IPS-18a (cell line): ENCODE measurements at regions not wholly inside any gene's neighbourhood (a gene's known extent, or its start where the extent isn't known, plus 50 kb on each side); places are given as distances from the start of the nearest gene placed in this dataset.

Experiments
- H3K27ac ChIP-seq: one replicate; pipeline ENCODE4 v1.5.1; 2013; ENCODE audit warnings: low read length
- H3K27me3 ChIP-seq: one replicate; pipeline ENCODE4 v1.6.1; 2013; ENCODE audit warnings: mild to moderate bottlenecking, low read length; ENCODE audit not compliant: control insufficient read depth, insufficient read depth
- H3K36me3 ChIP-seq: one replicate; pipeline ENCODE4 v1.6.1; 2013; ENCODE audit warnings: low read depth, low read length; ENCODE audit not compliant: control insufficient read depth
- H3K4me1 ChIP-seq: one replicate; pipeline ENCODE4 v1.6.1; 2013; ENCODE audit warnings: low read depth, low read length; ENCODE audit not compliant: control insufficient read depth
- H3K4me3 ChIP-seq: one replicate; pipeline ENCODE4 v1.5.1; 2013; ENCODE audit warnings: low read length
- H3K9ac ChIP-seq: one replicate; pipeline ENCODE4 v1.6.1; 2013; ENCODE audit warnings: mild to moderate bottlenecking, low read length, moderate library complexity
- H3K9me3 ChIP-seq: one replicate; pipeline ENCODE4 v1.6.1; 2013; ENCODE audit warnings: low read depth, low read length; ENCODE audit not compliant: control insufficient read depth

DNA sequence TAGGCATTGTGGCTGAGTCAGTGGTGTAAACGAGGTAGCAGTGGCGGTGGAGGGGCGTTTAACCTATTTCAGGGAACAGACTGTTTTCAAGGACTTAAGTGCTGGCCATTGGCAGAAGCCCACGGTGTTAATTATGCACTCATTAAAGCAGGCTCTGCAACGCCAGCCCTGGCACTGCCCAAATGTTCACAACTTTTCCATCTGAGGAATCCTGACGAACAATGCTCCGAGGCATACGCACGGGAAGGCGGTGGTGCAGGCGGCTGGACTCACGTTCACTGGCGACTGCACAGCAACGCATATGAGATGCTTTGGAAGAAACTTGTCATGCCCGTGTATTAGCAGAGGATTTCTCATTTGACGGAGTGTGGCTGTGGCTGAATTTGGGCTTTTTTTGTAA, 70.6 kb upstream of the SLC24A4 start:
- H3K27ac ChIP-seq = no peak overlapping the region
- no peak overlapping the region for H3K4me3 ChIP-seq
- peaks cover 54% of the 10 kb centered on the region for H3K27me3 ChIP-seq
- no peaks in the 10 kb centered on the region for H3K36me3 ChIP-seq
- H3K9ac ChIP-seq = no peak overlapping the region
- peaks cover 19% of the 10 kb centered on the region for H3K4me1 ChIP-seq
- H3K9me3 ChIP-seq = no peaks in the 10 kb centered on the region

DNA sequence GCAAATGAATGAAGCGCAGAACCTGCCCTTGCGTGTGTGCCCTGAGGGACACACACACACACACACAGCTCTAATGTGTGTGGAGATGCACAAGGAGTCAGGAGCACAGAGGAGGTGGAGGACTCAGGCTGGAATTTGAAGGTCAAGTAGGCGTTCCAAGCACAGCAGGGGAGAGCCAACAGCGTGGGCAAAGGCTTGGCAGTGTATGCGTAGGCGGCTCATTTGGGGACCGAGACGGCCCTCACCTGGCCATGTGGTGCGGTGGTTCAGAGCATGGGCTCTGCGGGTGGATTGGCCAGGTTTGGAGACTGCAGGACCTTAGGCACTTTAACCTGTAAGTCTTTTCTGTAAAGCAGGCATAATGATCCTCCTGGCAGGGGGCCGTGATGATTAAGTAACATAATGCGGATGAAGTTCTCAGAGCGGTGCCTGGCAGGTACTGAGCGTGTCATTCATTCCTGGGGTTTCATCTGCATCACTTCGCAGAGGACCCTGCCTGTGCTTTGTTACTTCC, 69.5 kb upstream of the SLC24A4 start:
- Histone ChIP-seq H3K4me1 (peaks cover 19% of the 10 kb centered on the region), H3K27ac (no peak overlapping the region), H3K27me3 (peaks cover 54% of the 10 kb centered on the region), H3K9me3 (no peaks in the 10 kb centered on the region), H3K9ac (no peak overlapping the region), H3K36me3 (no peaks in the 10 kb centered on the region), H3K4me3 (peak overlapping the region; percentile 5)

DNA sequence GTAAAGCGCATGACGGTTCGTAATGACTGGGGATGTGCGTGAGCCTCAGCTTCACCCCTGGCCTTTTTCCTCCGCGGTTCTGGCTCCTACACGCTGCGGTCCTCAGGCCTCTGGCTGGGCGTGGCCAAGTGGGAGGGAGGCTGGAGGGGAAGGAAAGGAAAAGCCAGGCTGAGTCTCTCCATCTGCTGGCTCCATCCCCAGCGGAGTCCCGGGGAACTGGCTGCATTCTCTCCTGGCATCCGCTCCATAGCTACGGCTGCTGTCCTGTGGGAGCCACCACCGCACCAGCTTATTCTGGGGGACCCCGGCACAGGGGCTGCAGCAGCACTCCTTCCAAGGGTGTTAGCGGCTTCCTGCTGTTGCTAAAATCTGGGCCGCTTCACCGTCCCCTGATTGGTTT, 68.2 kb upstream of the SLC24A4 start:
- Histone ChIP-seq H3K4me1 (peaks cover 19% of the 10 kb centered on the region), H3K36me3 (no peaks in the 10 kb centered on the region), H3K27me3 (peaks cover 54% of the 10 kb centered on the region), H3K27ac (no peak overlapping the region), H3K4me3 (peak overlapping the region; percentile 59), H3K9me3 (no peaks in the 10 kb centered on the region), H3K9ac (no peak overlapping the region)

DNA sequence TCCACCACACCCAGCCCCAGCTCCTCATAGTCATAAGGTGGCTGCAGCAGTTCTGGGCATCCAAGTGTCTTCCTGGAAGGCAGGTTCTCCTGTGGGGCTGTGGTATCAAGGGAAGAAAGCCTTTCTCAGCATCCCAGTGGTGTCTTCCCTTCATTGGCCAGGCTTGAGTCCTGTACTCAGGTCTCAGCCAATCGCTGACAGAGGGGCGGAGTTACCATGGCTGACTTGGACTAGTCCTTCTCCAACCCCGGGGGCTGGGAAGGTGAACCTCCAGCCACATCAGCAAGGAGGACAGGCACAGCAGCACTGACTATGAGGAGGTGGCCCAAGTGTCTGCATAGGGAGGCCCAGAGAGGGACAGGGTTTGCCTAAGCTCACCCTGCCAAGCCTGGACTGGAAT, 64.0 kb upstream of the SLC24A4 start:
- Histone ChIP-seq H3K27me3 (peaks cover 27% of the 10 kb centered on the region), H3K4me3 (no peak overlapping the region), H3K36me3 (no peaks in the 10 kb centered on the region), H3K9ac (no peak overlapping the region), H3K4me1 (peaks cover 5% of the 10 kb centered on the region), H3K27ac (no peak overlapping the region), H3K9me3 (no peaks in the 10 kb centered on the region)

DNA sequence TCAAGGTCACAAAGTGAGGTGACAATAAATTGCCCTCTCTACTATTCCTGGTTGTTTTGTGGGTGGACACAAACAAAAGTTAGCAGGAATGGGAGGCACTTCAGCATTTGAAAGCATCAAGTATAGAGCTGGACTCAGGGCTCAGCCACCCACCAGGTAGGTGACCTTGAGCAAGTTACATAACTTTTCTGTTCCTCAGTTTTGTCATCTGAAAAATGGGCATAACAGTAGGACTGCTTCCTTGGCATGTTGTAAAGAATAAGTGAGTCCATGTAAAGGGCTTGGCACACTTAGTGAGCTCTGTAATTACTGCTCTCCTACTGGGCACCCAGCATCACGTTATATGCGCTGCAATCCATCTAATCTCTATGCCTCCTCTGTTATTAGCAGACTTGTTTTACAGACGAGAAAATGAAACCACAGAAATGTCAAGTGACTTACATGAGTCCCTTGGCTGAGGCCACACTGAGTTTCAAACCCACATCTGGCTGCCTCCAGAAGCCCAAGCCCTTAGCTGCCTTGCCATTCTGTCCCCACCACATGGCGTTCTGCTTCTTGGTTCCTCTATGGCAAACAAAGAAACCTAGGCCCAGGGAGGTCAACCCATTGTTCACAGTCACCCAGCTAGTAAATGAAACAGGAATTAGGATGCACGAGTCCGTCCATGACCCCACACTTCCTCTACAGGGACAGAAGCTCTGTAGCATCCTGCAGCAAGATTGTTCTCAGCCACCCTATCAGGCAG, 63.2 kb upstream of the SLC24A4 start:
- Histone ChIP-seq H3K4me1 (no peaks in the 10 kb centered on the region), H3K36me3 (no peaks in the 10 kb centered on the region), H3K9me3 (no peaks in the 10 kb centered on the region), H3K4me3 (no peak overlapping the region), H3K9ac (no peak overlapping the region), H3K27me3 (peaks cover 19% of the 10 kb centered on the region), H3K27ac (no peak overlapping the region)

DNA sequence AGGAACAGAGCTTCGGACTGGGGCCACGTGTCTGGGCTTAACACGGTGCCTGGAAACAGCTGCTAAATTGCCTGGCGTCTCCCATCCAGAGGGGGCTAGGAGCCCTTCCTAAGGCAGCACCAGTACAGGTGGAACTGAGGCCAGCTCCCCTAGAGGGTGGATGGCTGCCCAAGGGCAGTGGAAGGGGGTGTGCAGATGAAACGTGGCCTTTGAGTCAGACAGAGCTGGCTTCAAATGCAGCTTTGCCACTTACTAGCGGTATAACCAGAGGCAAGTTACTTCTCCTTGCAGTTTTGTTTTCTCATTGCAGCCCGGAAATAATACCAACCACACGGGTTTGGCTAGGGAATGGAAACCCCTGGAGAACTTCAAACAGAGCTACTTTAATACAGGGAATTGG, 59.3 kb upstream of the SLC24A4 start:
- no peak overlapping the region for H3K27ac ChIP-seq
- no peaks in the 10 kb centered on the region for H3K27me3 ChIP-seq
- H3K9me3 ChIP-seq = no peaks in the 10 kb centered on the region
- H3K4me3 ChIP-seq = no peak overlapping the region
- no peaks in the 10 kb centered on the region for H3K4me1 ChIP-seq
- H3K36me3 ChIP-seq = no peaks in the 10 kb centered on the region
- no peak overlapping the region for H3K9ac ChIP-seq

DNA sequence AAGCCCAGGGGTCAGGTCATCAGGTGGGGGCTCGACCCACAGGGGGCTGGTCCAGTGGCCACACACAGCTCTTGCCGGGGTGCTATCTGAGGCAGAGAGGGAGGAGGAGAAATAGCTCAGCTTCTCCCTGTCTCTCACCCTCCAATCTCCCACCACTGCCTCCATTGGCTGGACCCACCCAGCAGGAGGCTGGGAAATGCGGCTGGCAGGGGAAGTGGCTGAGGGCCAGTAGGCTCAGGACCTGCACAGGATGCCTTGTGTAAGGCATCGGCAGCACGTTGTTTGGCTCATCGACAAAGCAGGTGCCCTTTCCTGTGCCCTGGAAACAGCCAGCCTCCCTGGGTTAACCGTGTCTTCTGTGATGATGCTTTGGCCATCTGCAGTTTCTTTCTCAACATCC, 58.8 kb upstream of the SLC24A4 start:
- H3K9ac ChIP-seq = no peak overlapping the region
- H3K4me3 ChIP-seq = no peak overlapping the region
- no peak overlapping the region for H3K27ac ChIP-seq
- no peaks in the 10 kb centered on the region for H3K27me3 ChIP-seq
- H3K9me3 ChIP-seq = no peaks in the 10 kb centered on the region
- H3K4me1 ChIP-seq = no peaks in the 10 kb centered on the region
- H3K36me3 ChIP-seq = no peaks in the 10 kb centered on the region

DNA sequence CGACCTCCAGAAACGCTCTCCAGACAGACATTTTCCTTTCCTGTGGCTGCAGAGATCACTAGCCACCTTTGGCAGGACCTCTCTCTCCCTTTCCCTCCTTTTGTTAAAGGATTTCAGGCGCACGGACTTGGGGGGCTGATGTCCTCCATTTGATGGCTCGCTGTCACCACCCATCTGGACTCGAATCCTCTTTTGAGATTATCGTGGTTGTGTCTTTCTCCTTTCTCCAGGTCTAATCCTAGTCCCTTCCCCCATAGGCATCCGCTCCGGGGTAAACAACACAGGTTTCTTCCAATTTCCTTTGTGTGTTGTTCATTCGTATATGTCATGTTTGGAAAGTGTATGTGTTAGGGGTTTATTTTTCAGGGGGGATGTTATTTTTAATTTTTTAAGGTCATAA, 56.7 kb upstream of the SLC24A4 start:
- H3K36me3 ChIP-seq = no peaks in the 10 kb centered on the region
- H3K4me3 ChIP-seq = no peak overlapping the region
- no peaks in the 10 kb centered on the region for H3K27me3 ChIP-seq
- H3K4me1 ChIP-seq = no peaks in the 10 kb centered on the region
- H3K9ac ChIP-seq = no peak overlapping the region
- no peaks in the 10 kb centered on the region for H3K9me3 ChIP-seq
- no peak overlapping the region for H3K27ac ChIP-seq
